ENCODE measurements at regions not wholly inside any gene's neighbourhood (a gene's known extent, or its start where the extent isn't known, plus 50 kb on each side); places are given as distances from the start of the nearest gene placed in this dataset.

DNA sequence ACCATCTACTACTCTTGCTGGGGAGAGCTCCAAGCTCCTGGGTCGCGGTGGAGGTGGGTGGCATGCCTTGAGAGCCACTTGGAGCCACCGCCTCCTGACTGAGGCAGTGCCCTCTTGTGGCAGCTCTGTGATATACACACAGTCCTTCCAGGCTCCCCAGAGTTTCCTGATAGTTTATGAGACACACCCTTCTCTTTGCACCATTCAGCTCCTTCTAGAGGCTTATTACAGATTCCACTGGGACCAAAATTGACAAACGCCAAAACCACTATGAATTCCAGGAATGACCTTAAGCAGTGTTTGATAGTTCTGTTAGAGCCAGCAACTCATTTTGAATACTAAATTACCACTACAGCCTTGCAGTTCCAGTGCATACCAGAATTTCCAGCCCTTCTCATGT is 170.1 kb upstream of the CDH13 start:
- TF ChIP-seq CTCF (IDR thresholded peaks at IDR 0.05; ENCODE audit: control insufficient read depth, insufficient read depth, low read depth, low read length, missing control alignments), result peak; percentile 77
- H3K4me3 ChIP-seq (ENCODE audit: control insufficient read depth, low read depth, low read length), result no peak overlapping the region
- DNase-seq (ENCODE audit: low read depth), result peak; percentile 57

GRCh38 chr16:82454566-82454965 is 172.2 kb upstream of the CDH13 start:
- no peak for TF ChIP-seq CTCF (IDR thresholded peaks at IDR 0.05; ENCODE audit: control insufficient read depth, insufficient read depth, low read depth, low read length, missing control alignments)
- no peak for DNase-seq (ENCODE audit: low read depth)
- H3K4me3 ChIP-seq (ENCODE audit: control insufficient read depth, low read depth, low read length), result no peak overlapping the region

DNA sequence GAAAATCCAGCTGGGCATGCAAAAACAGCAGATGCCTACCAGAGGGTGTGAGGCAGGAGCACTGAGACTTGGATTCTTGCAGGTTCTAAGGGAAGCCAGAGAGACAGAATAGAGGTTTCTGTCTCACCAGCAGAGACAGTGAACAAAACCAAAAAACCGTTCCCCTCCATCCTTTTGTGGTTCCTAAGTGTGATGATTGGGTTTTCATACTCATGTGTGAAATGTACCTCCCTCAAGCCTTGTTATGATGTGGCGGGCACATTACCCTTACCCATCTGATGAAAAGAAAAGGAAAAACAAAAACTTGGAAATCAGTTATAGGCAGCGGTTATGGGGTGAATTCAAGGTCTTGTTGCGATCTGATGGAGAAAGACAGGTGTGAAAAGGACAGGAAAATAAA is 172.6 kb upstream of the CDH13 start:
- TF ChIP-seq CTCF (IDR thresholded peaks at IDR 0.05; ENCODE audit: control insufficient read depth, insufficient read depth, low read depth, low read length, missing control alignments), result no peak
- no peak for DNase-seq (ENCODE audit: low read depth)
- H3K4me3 ChIP-seq (ENCODE audit: control insufficient read depth, low read depth, low read length), result no peak overlapping the region

GRCh38 chr16:82452004-82452756 is 174.6 kb upstream of the CDH13 start:
- no peak for TF ChIP-seq CTCF (IDR thresholded peaks at IDR 0.05; ENCODE audit: control insufficient read depth, insufficient read depth, low read depth, low read length, missing control alignments)
- DNase-seq (ENCODE audit: low read depth), result no peak
- no peak overlapping the region for H3K4me3 ChIP-seq (ENCODE audit: control insufficient read depth, low read depth, low read length)

DNA sequence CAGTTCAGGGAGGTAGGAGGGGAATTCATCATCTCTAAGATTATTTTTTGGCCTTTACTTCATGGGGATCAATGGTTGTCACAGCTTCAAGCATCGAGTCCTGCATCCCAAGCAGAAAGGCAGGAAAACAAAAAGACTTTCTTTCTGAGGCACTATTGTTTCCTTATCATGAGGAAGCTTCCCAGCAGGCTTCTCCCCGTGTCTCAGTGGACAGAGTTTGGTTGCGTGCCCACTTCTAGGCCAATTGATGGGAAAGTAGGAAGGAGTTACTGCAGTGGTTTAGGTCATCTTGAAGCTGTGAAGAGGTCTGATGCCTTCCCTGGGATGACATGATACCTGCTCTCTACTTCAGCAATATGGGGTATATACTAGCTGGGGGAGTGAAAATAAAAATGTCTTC is 175.3 kb upstream of the CDH13 start:
- no peak overlapping the region for H3K4me3 ChIP-seq (ENCODE audit: control insufficient read depth, low read depth, low read length)
- no peak for DNase-seq (ENCODE audit: low read depth)

GRCh38 chr16:82440336-82440735 is 186.4 kb upstream of the CDH13 start:
- no peak for DNase-seq (ENCODE audit: low read depth)
- TF ChIP-seq CTCF (IDR thresholded peaks at IDR 0.05; ENCODE audit: control insufficient read depth, insufficient read depth, low read depth, low read length, missing control alignments), result no peak
- H3K4me3 ChIP-seq (ENCODE audit: control insufficient read depth, low read depth, low read length), result no peak overlapping the region

More for the DNA sequence above, 175.3 kb upstream of the CDH13 start:
- no peak for TF ChIP-seq CTCF (IDR thresholded peaks at IDR 0.05; ENCODE audit: control insufficient read depth, insufficient read depth, low read depth, low read length, missing control alignments)

Measured in AG09309 (cell line).